ENCODE measurements at regions not wholly inside any gene's neighbourhood (a gene's known extent, or its start where the extent isn't known, plus 50 kb on each side); places are given as distances from the start of the nearest gene placed in this dataset.

DNA sequence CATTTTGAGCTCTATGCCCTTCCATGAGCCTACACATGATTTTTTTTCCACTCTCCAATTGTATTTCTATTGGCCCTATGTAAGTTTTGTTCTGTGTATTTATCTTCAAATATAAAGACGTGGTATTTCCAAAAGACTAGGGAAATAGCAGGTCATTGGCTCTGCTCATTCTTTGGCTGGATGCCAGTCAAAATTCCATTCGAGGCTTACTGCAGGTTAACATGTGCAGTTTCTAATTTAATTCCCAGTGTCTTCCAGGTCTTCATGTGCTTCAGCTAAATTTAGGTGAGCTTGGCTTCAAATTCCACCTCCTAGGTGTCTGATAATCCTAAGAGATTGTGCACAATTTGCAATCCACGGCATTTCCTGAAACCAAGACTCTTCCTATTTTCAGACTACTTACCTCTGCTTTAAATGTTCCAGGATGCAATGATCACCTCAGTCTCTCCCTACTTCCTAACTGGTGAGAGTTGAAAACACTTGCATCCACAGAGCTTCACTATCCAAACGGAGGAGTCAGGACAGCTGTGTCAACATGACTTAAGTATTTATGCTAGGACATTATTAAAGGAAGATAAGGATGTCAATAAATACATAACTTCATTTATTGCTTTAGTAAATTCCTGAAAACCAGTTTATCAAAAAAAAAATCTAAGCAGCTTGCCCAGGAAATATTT is 236.1 kb downstream of the COL12A1 start:
- TF ChIP-seq, protein P1, sequence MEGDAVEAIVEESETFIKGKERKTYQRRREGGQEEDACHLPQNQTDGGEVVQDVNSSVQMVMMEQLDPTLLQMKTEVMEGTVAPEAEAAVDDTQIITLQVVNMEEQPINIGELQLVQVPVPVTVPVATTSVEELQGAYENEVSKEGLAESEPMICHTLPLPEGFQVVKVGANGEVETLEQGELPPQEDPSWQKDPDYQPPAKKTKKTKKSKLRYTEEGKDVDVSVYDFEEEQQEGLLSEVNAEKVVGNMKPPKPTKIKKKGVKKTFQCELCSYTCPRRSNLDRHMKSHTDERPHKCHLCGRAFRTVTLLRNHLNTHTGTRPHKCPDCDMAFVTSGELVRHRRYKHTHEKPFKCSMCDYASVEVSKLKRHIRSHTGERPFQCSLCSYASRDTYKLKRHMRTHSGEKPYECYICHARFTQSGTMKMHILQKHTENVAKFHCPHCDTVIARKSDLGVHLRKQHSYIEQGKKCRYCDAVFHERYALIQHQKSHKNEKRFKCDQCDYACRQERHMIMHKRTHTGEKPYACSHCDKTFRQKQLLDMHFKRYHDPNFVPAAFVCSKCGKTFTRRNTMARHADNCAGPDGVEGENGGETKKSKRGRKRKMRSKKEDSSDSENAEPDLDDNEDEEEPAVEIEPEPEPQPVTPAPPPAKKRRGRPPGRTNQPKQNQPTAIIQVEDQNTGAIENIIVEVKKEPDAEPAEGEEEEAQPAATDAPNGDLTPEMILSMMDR (IDR thresholded peaks at IDR 0.05), result no peak
- no peak for TF ChIP-seq POLR2A (IDR thresholded peaks at IDR 0.05)

Data from uterus (tissue), 2 donors.